ENCODE measurements at regions not wholly inside any gene's neighbourhood (a gene's known extent, or its start where the extent isn't known, plus 50 kb on each side); places are given as distances from the start of the nearest gene placed in this dataset.
"Not testable (repeated sequence)": the region's sequence is repeated elsewhere in the genome, so short reads cannot be mapped to it uniquely, and the experiment has no call there.

- Histone ChIP-seq H3K9ac (ENCODE audit: low read length) (no peak overlapping the region), H3K4me3 (ENCODE audit: low read length) (no peak overlapping the region), H3K4me1 (ENCODE audit: control insufficient read depth, low read depth, low read length) (no peaks in the 10 kb centered on the region), H3K36me3 (ENCODE audit: control insufficient read depth, low read depth, low read length) (no peaks in the 10 kb centered on the region), H3K9me3 (ENCODE audit: control insufficient read depth, low read depth, low read length) (no peaks in the 10 kb centered on the region), H3K27ac (ENCODE audit: low read length) (no peak overlapping the region), H3K27me3 (ENCODE audit: control insufficient read depth, insufficient read depth, low read length) (no peaks in the 10 kb centered on the region)
Observed at GRCh38 chr12:13328535-13328934, 132.0 kb downstream of the EMP1 start.

GRCh38 chr12:13326076-13326475 is 129.6 kb downstream of the EMP1 start:
- Histone ChIP-seq H3K9ac (ENCODE audit: low read length) (no peak overlapping the region), H3K27me3 (ENCODE audit: control insufficient read depth, insufficient read depth, low read length) (no peaks in the 10 kb centered on the region), H3K9me3 (ENCODE audit: control insufficient read depth, low read depth, low read length) (no peaks in the 10 kb centered on the region), H3K4me3 (ENCODE audit: low read length) (no peak overlapping the region), H3K36me3 (ENCODE audit: control insufficient read depth, low read depth, low read length) (no peaks in the 10 kb centered on the region), H3K4me1 (ENCODE audit: control insufficient read depth, low read depth, low read length) (no peaks in the 10 kb centered on the region), H3K27ac (ENCODE audit: low read length) (no peak overlapping the region)

GRCh38 chr12:13325037-13325436 is 128.5 kb downstream of the EMP1 start:
- H3K4me3 ChIP-seq (ENCODE audit: low read length); H3K9ac ChIP-seq (ENCODE audit: low read length); H3K4me1 ChIP-seq (ENCODE audit: control insufficient read depth, low read depth, low read length); H3K27me3 ChIP-seq (ENCODE audit: control insufficient read depth, insufficient read depth, low read length); H3K36me3 ChIP-seq (ENCODE audit: control insufficient read depth, low read depth, low read length); H3K9me3 ChIP-seq (ENCODE audit: control insufficient read depth, low read depth, low read length); H3K27ac ChIP-seq (ENCODE audit: low read length): not testable (repeated sequence)

- peaks cover 16% of the 10 kb centered on the region for H3K9me3 ChIP-seq (ENCODE audit: control insufficient read depth, low read depth, low read length)
- H3K36me3 ChIP-seq (ENCODE audit: control insufficient read depth, low read depth, low read length), result no peaks in the 10 kb centered on the region
- no peak overlapping the region for H3K4me3 ChIP-seq (ENCODE audit: low read length)
- no peak overlapping the region for H3K27ac ChIP-seq (ENCODE audit: low read length)
- H3K9ac ChIP-seq (ENCODE audit: low read length), result no peak overlapping the region
- H3K4me1 ChIP-seq (ENCODE audit: control insufficient read depth, low read depth, low read length), result no peaks in the 10 kb centered on the region
- H3K27me3 ChIP-seq (ENCODE audit: control insufficient read depth, insufficient read depth, low read length), result no peaks in the 10 kb centered on the region
Observed at GRCh38 chr12:13318231-13319015, 121.9 kb downstream of the EMP1 start.

GRCh38 chr12:13316587-13317246 is 120.2 kb downstream of the EMP1 start:
- Histone ChIP-seq H3K4me3 (ENCODE audit: low read length) (no peak overlapping the region), H3K27me3 (ENCODE audit: control insufficient read depth, insufficient read depth, low read length) (no peaks in the 10 kb centered on the region), H3K4me1 (ENCODE audit: control insufficient read depth, low read depth, low read length) (no peaks in the 10 kb centered on the region), H3K9ac (ENCODE audit: low read length) (no peak overlapping the region), H3K36me3 (ENCODE audit: control insufficient read depth, low read depth, low read length) (no peaks in the 10 kb centered on the region), H3K27ac (ENCODE audit: low read length) (no peak overlapping the region), H3K9me3 (ENCODE audit: control insufficient read depth, low read depth, low read length) (peaks cover 16% of the 10 kb centered on the region)

GRCh38 chr12:13313886-13314285 is 117.4 kb downstream of the EMP1 start:
- H3K27ac ChIP-seq (ENCODE audit: low read length), result no peak overlapping the region
- H3K9me3 ChIP-seq (ENCODE audit: control insufficient read depth, low read depth, low read length), result peaks cover 16% of the 10 kb centered on the region
- H3K4me1 ChIP-seq (ENCODE audit: control insufficient read depth, low read depth, low read length), result no peaks in the 10 kb centered on the region
- no peaks in the 10 kb centered on the region for H3K36me3 ChIP-seq (ENCODE audit: control insufficient read depth, low read depth, low read length)
- H3K27me3 ChIP-seq (ENCODE audit: control insufficient read depth, insufficient read depth, low read length), result no peaks in the 10 kb centered on the region
- no peak overlapping the region for H3K4me3 ChIP-seq (ENCODE audit: low read length)
- H3K9ac ChIP-seq (ENCODE audit: low read length), result no peak overlapping the region

- H3K4me1 ChIP-seq (ENCODE audit: control insufficient read depth, low read depth, low read length), result no peaks in the 10 kb centered on the region
- H3K9ac ChIP-seq (ENCODE audit: low read length), result no peak overlapping the region
- H3K9me3 ChIP-seq (ENCODE audit: control insufficient read depth, low read depth, low read length), result peaks cover 6% of the 10 kb centered on the region
- no peaks in the 10 kb centered on the region for H3K36me3 ChIP-seq (ENCODE audit: control insufficient read depth, low read depth, low read length)
- H3K27ac ChIP-seq (ENCODE audit: low read length), result no peak overlapping the region
- H3K4me3 ChIP-seq (ENCODE audit: low read length), result no peak overlapping the region
- no peaks in the 10 kb centered on the region for H3K27me3 ChIP-seq (ENCODE audit: control insufficient read depth, insufficient read depth, low read length)
Observed at GRCh38 chr12:13311551-13311950, 115.0 kb downstream of the EMP1 start.

- H3K4me3 ChIP-seq (ENCODE audit: low read length), result no peak overlapping the region
- H3K36me3 ChIP-seq (ENCODE audit: control insufficient read depth, low read depth, low read length), result no peaks in the 10 kb centered on the region
- H3K9ac ChIP-seq (ENCODE audit: low read length), result no peak overlapping the region
- H3K4me1 ChIP-seq (ENCODE audit: control insufficient read depth, low read depth, low read length), result no peaks in the 10 kb centered on the region
- no peaks in the 10 kb centered on the region for H3K27me3 ChIP-seq (ENCODE audit: control insufficient read depth, insufficient read depth, low read length)
- H3K9me3 ChIP-seq (ENCODE audit: control insufficient read depth, low read depth, low read length), result no peaks in the 10 kb centered on the region
- H3K27ac ChIP-seq (ENCODE audit: low read length), result no peak overlapping the region
Observed at GRCh38 chr12:13307143-13307816, 110.8 kb downstream of the EMP1 start.

GRCh38 chr12:13304924-13305323 is 108.4 kb downstream of the EMP1 start:
- no peak overlapping the region for H3K9ac ChIP-seq (ENCODE audit: low read length)
- no peak overlapping the region for H3K27ac ChIP-seq (ENCODE audit: low read length)
- no peaks in the 10 kb centered on the region for H3K27me3 ChIP-seq (ENCODE audit: control insufficient read depth, insufficient read depth, low read length)
- no peaks in the 10 kb centered on the region for H3K4me1 ChIP-seq (ENCODE audit: control insufficient read depth, low read depth, low read length)
- no peaks in the 10 kb centered on the region for H3K36me3 ChIP-seq (ENCODE audit: control insufficient read depth, low read depth, low read length)
- no peaks in the 10 kb centered on the region for H3K9me3 ChIP-seq (ENCODE audit: control insufficient read depth, low read depth, low read length)
- H3K4me3 ChIP-seq (ENCODE audit: low read length), result no peak overlapping the region

GRCh38 chr12:13299457-13299856 is 102.9 kb downstream of the EMP1 start:
- H3K27ac ChIP-seq (ENCODE audit: low read length), result no peak overlapping the region
- no peaks in the 10 kb centered on the region for H3K4me1 ChIP-seq (ENCODE audit: control insufficient read depth, low read depth, low read length)
- H3K27me3 ChIP-seq (ENCODE audit: control insufficient read depth, insufficient read depth, low read length), result no peaks in the 10 kb centered on the region
- no peak overlapping the region for H3K9ac ChIP-seq (ENCODE audit: low read length)
- H3K9me3 ChIP-seq (ENCODE audit: control insufficient read depth, low read depth, low read length), result no peaks in the 10 kb centered on the region
- no peaks in the 10 kb centered on the region for H3K36me3 ChIP-seq (ENCODE audit: control insufficient read depth, low read depth, low read length)
- H3K4me3 ChIP-seq (ENCODE audit: low read length), result no peak overlapping the region

- no peak overlapping the region for H3K4me3 ChIP-seq (ENCODE audit: low read length)
- H3K4me1 ChIP-seq (ENCODE audit: control insufficient read depth, low read depth, low read length), result no peaks in the 10 kb centered on the region
- no peak overlapping the region for H3K9ac ChIP-seq (ENCODE audit: low read length)
Observed at GRCh38 chr12:13293096-13293495, 96.6 kb downstream of the EMP1 start.

More at GRCh38 chr12:13293096-13293495, 96.6 kb downstream of the EMP1 start:
- Histone ChIP-seq H3K36me3 (ENCODE audit: control insufficient read depth, low read depth, low read length) (no peaks in the 10 kb centered on the region), H3K9me3 (ENCODE audit: control insufficient read depth, low read depth, low read length) (no peaks in the 10 kb centered on the region), H3K27me3 (ENCODE audit: control insufficient read depth, insufficient read depth, low read length) (no peaks in the 10 kb centered on the region), H3K27ac (ENCODE audit: low read length) (no peak overlapping the region)
